ENCODE measurements at regions not wholly inside any gene's neighbourhood (a gene's known extent, or its start where the extent isn't known, plus 50 kb on each side); places are given as distances from the start of the nearest gene placed in this dataset.

DNA sequence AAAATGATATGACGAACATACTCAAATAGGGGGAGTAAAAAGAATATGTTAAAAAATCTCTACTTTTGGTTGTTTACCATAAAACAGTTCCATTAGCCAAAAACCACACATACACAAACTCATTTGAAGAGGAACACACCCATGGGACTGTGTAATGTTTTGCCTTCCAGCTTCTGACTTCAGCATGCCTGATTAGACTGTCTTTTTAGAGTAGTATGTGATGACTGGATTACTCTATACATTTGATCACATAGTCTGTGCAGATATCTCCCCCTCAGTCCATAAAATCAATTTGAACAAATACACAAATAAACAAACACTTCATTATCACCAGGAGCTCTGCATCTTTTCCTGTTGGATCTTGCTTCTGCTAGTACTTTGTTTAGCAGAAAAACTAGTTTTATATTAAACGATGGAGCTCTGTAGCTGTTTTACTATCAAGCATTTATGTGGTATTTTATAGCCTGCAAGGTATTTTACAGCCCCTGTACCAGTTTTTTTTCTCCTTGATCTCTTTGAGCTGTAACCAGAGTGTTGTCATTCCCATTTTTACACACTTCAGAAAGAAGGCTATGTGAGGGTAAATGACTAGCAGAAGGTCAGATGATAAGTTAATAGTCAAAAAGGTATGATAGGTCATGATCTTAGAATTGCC is 866.5 kb upstream of the MAP3K7 start:
- POLR2A ChIA-PET (ENCODE audit: low non-redundant PET) = no interaction called here

DNA sequence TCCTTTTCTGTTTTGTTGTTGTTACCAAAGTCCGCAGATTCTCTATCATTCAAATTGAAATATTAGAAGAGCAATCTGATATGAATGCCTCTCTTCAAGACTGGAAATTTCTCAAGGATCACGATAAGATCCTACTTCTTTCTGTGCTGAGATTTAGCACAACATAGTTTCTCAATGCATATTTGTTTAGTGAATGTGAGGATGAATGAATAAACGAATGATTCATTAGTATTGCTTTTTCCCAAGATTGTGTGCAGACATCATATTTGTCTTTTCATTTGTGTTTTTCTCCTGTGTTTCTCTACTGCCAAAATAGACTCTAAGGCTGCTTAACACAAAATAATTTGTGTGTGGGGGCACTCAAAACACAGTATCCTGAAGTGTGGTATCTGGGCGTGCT is 862.7 kb upstream of the MAP3K7 start:
- no peak overlapping the region for H3K27ac ChIP-seq
- ChIA-PET CTCF (no interaction called here), POLR2A (ENCODE audit: low non-redundant PET) (no interaction called here)
- DNase-seq (ENCODE audit: low spot score) = no peak
- TF ChIP-seq, protein P1, sequence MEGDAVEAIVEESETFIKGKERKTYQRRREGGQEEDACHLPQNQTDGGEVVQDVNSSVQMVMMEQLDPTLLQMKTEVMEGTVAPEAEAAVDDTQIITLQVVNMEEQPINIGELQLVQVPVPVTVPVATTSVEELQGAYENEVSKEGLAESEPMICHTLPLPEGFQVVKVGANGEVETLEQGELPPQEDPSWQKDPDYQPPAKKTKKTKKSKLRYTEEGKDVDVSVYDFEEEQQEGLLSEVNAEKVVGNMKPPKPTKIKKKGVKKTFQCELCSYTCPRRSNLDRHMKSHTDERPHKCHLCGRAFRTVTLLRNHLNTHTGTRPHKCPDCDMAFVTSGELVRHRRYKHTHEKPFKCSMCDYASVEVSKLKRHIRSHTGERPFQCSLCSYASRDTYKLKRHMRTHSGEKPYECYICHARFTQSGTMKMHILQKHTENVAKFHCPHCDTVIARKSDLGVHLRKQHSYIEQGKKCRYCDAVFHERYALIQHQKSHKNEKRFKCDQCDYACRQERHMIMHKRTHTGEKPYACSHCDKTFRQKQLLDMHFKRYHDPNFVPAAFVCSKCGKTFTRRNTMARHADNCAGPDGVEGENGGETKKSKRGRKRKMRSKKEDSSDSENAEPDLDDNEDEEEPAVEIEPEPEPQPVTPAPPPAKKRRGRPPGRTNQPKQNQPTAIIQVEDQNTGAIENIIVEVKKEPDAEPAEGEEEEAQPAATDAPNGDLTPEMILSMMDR (conservative IDR thresholded peaks at IDR 0.05; ENCODE audit: low read depth) = no peak

More for the DNA sequence above, 866.5 kb upstream of the MAP3K7 start:
- no peak for DNase-seq (ENCODE audit: low spot score)
- CTCF ChIA-PET = no interaction called here
- TF ChIP-seq, protein P1 (conservative IDR thresholded peaks at IDR 0.05; ENCODE audit: low read depth) = no peak
- H3K27ac ChIP-seq = no peak overlapping the region

DNA sequence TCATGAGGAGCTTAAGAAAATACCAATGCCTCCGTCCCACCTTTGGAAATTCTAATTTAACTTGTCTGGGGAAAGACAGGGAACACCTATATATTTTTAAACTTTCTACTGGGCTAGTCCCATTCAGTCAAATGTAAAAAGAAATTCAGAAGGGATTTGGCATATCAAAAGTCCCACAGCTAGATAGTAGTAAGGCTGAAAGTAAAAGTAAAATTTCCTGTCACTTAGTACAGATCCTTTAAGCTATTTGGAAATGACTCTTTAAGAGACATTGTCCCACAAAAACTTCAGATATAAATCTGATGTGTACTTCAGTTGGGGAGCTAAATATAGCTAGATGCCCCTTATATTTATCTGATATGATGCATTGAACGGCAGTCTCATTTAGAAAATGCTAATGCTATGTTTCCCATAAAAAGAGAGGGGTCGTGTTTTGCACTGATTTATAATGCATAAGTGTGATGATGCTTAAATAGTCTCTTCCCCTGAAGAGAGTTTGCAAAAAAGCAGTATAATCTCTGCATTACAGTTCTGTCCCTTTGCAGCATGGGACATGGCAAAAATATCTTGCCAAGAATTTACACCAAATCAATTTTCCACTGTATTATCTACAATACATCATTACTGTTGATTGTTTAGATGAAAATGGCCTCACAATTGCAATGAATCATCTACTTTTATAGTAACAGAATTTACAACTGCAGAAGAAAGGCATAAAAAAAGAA is 860.8 kb upstream of the MAP3K7 start:
- ChIA-PET CTCF (no interaction called here), POLR2A (ENCODE audit: low non-redundant PET) (no interaction called here)
- no peak for DNase-seq (ENCODE audit: low spot score)
- no peak overlapping the region for H3K27ac ChIP-seq
- TF ChIP-seq, protein P1 (conservative IDR thresholded peaks at IDR 0.05; ENCODE audit: low read depth) = no peak

DNA sequence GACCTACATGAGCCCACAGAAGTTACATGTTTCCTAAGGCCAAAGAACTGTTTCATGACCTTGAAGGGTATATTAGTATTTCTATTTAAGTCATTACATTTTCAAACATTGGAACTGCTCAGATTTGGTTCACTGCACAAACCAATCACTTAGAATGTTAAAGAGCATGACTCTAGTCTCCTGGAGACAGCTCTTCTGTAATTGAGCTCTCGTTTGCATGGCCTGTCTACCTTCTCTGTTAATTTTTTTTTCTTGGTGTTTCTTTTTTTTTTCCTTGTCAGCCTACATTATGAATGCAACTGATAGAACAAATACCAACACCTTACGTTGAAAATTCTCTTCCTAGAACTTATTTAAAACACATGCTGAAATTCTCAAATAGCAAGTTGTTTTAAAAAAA is 860.2 kb upstream of the MAP3K7 start:
- CTCF ChIA-PET = no interaction called here
- POLR2A ChIA-PET (ENCODE audit: low non-redundant PET) = no interaction called here
- H3K27ac ChIP-seq = no peak overlapping the region
- no peak for DNase-seq (ENCODE audit: low spot score)
- TF ChIP-seq, protein P1 (conservative IDR thresholded peaks at IDR 0.05; ENCODE audit: low read depth) = no peak

DNA sequence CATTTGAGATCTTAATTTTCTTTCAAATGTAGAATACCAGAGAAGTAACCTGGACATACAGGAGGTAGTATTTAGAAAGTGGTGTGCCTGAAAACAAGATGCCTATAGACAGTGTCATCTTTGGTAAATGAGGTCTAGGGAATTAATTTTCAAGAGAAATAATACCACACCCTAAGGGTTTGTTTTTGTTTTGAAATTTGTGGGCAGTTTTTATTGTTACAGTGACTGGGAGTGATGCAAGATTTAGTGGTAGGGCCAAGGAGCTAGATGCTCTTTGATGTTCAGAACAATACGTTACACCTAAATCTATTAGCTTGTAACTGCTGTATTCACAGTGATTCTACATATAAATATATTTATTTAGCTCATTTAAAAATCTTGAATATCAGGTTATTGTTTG is 856.5 kb upstream of the MAP3K7 start:
- no peak for DNase-seq (ENCODE audit: low spot score)
- POLR2A ChIA-PET (ENCODE audit: low non-redundant PET) = no interaction called here
- H3K27ac ChIP-seq = no peak overlapping the region
- TF ChIP-seq, protein P1 (conservative IDR thresholded peaks at IDR 0.05; ENCODE audit: low read depth) = no peak
- CTCF ChIA-PET = no interaction called here

DNA sequence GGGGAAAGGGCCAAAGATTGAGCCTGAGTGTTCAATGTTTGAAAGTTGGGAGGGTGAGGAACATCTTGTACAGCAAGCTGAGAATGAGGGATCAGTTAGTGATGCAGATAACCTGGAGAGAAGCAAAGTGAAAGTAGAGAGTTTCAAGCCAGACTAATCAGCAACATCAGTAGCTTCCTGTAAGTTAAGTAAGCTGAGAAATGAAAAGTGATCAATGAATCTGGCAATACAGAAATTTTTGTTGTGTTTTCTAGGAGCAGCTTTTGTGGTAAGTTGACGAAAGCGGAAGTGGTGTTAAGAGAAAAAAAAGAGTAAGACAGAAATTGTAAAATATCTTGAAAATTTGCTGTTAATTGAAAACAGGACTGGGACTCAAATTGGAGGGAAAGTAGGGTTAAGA is 855.5 kb upstream of the MAP3K7 start:
- no peak overlapping the region for H3K27ac ChIP-seq
- POLR2A ChIA-PET (ENCODE audit: low non-redundant PET) = no interaction called here
- CTCF ChIA-PET = no interaction called here
- TF ChIP-seq, protein P1 (conservative IDR thresholded peaks at IDR 0.05; ENCODE audit: low read depth) = no peak
- DNase-seq (ENCODE audit: low spot score) = no peak
